H1 (cell line): ENCODE measurements at regions not wholly inside any gene's neighbourhood (a gene's known extent, or its start where the extent isn't known, plus 50 kb on each side); places are given as distances from the start of the nearest gene placed in this dataset.

ENCODE experiments used
- ATF3 ChIP-seq: IDR thresholded peaks from 2 replicates; pipeline ENCODE4 v1.6.1; 2011; ENCODE audit warnings: low read depth, mild to moderate bottlenecking, low read length; ENCODE audit not compliant: insufficient read depth
- BACH1 ChIP-seq: IDR thresholded peaks from 2 replicates; pipeline ENCODE4 v1.6.1; 2012; ENCODE audit warnings: low read length, improper control_type of control experiment
- BRCA1 ChIP-seq: IDR thresholded peaks from 2 replicates; pipeline ENCODE4 v1.6.1; 2012; ENCODE audit warnings: low read depth, low read length, improper control_type of control experiment
- CEBPB ChIP-seq: IDR thresholded peaks from 2 replicates; pipeline ENCODE4 v1.6.1; 2012; ENCODE audit warnings: low read depth, low read length
- CREB1 ChIP-seq: IDR thresholded peaks from 2 replicates; pipeline ENCODE4 v1.6.1; 2012; ENCODE audit warnings: inconsistent platforms
- EZH2 ChIP-seq: fragments of 200-600 bp; sonication (generic); IDR thresholded peaks from 2 replicates; pipeline ENCODE4 v1.7.1; 2012; ENCODE audit warnings: low read depth, mild to moderate bottlenecking, moderate library complexity, low read length, inconsistent platforms; ENCODE audit not compliant: severe bottlenecking
- HDAC2 ChIP-seq, 2 experiments: fragments of 300-600 bp in 1 of 2; sonication (generic) in 1 of 2; IDR thresholded peaks; 2 replicates each; pipeline ENCODE4 v1.6.1; 2011 to 2012; ENCODE audit warnings: low read depth in 2 of 2, low read length in 2 of 2, mild to moderate bottlenecking in 2 of 2, moderate library complexity in 2 of 2, borderline replicate concordance in 1 of 2, inconsistent platforms in 1 of 2
- JUN ChIP-seq: IDR thresholded peaks from 2 replicates; pipeline ENCODE4 v1.6.1; 2011; ENCODE audit warnings: low read depth, mild to moderate bottlenecking, improper control_type of control experiment, low read length
- JUND ChIP-seq: IDR thresholded peaks from 2 replicates; pipeline ENCODE4 v1.6.1; 2011; ENCODE audit warnings: mild to moderate bottlenecking, improper control_type of control experiment, low read length
- KDM1A ChIP-seq: fragments of 200-600, 300-600 bp; sonication (generic); IDR thresholded peaks from 2 replicates; pipeline ENCODE4 v1.7.1; 2016; ENCODE audit warnings: mild to moderate bottlenecking, low read length, borderline replicate concordance
- KDM5A ChIP-seq: fragments of 200-600 bp; IDR thresholded peaks from 2 replicates; pipeline ENCODE4 v1.7.1; 2012; ENCODE audit warnings: mild to moderate bottlenecking, low read length, inconsistent platforms, mixed read lengths
- MAFK ChIP-seq: IDR thresholded peaks from 2 replicates; pipeline ENCODE4 v1.6.1; 2012; ENCODE audit warnings: low read depth, mild to moderate bottlenecking, improper control_type of control experiment, low read length
- MAX ChIP-seq: IDR thresholded peaks from 2 replicates; pipeline ENCODE4 v1.6.1; 2012; ENCODE audit warnings: inconsistent platforms
- NANOG ChIP-seq: IDR thresholded peaks from 2 replicates; pipeline ENCODE4 v1.6.1; 2011; ENCODE audit warnings: low read length, low read depth, mild to moderate bottlenecking, inconsistent platforms; ENCODE audit not compliant: insufficient read depth, poor library complexity, severe bottlenecking
- NRF1 ChIP-seq: IDR thresholded peaks from 2 replicates; pipeline ENCODE4 v1.6.1; 2011; ENCODE audit warnings: mild to moderate bottlenecking, low read depth, low read length, improper control_type of control experiment
- PHF8 ChIP-seq: fragments of 200-600 bp; sonication (generic); conservative IDR thresholded peaks from 2 replicates; pipeline ENCODE4 v1.7.1; 2012; ENCODE audit warnings: low read depth, mild to moderate bottlenecking, inconsistent platforms, low read length, moderate library complexity
- RAD21 ChIP-seq, 2 experiments: IDR thresholded peaks in 1 of 2; conservative IDR thresholded peaks in 1 of 2; 2 replicates each; pipeline ENCODE4 v1.6.1; 2011; ENCODE audit warnings: low read depth in 2 of 2, low read length in 2 of 2, improper control_type of control experiment in 1 of 2, inconsistent platforms in 1 of 2, mild to moderate bottlenecking in 1 of 2, moderate library complexity in 1 of 2
- RBBP5 ChIP-seq: IDR thresholded peaks from 2 replicates; pipeline ENCODE4 v1.7.1; 2012; ENCODE audit warnings: low read depth, mild to moderate bottlenecking, inconsistent platforms, low read length, moderate library complexity, borderline replicate concordance
- RNF2 ChIP-seq: fragments of 200-900, 300-1000 bp; sonication (generic); IDR thresholded peaks from 2 replicates; pipeline ENCODE4 v1.7.1; 2016; ENCODE audit warnings: borderline replicate concordance, low read depth, mild to moderate bottlenecking, antibody characterized with exemption, low read length; ENCODE audit not compliant: poor library complexity, severe bottlenecking; ENCODE audit errors: missing control alignments
- SP1 ChIP-seq: IDR thresholded peaks from 2 replicates; pipeline ENCODE4 v1.6.1; 2011; ENCODE audit warnings: low read depth, low read length
- SUZ12 ChIP-seq: fragments of 200-600 bp; sonication (generic); IDR thresholded peaks from 2 replicates; pipeline ENCODE4 v1.6.1; 2012; ENCODE audit warnings: mild to moderate bottlenecking, inconsistent platforms, low read length, moderate library complexity, mixed read lengths
- TCF12 ChIP-seq: IDR thresholded peaks from 2 replicates; pipeline ENCODE4 v1.6.1; 2011; ENCODE audit warnings: low read depth, mild to moderate bottlenecking, low read length
- TEAD4 ChIP-seq: IDR thresholded peaks from 2 replicates; pipeline ENCODE4 v1.6.1; 2012; ENCODE audit warnings: low read depth, low read length, inconsistent platforms, mixed read lengths

- TF ChIP-seq PHF8 (no peak), NANOG (no peak), MAFK (no peak), KDM1A (peak; percentile 25; the same call in 1 of the 2 replicates), RAD21 (IDR thresholded peaks at IDR 0.05 in 1 of 2, conservative IDR thresholded peaks at IDR 0.05 in 1 of 2; ENCODE audit: low read depth in 2 of 2, low read length in 2 of 2) (no peak), BRCA1 (no peak), TCF12 (no peak), RBBP5 (no peak; the same call in 1 of the 2 replicates), SP1 (no peak), JUN (no peak), ATF3 (no peak), TEAD4 (no peak), EZH2 (peak; percentile 47), MAX (peak; percentile 87), HDAC2 (IDR thresholded peaks at IDR 0.05; ENCODE audit: borderline replicate concordance in 1 of 2, low read depth in 2 of 2, low read length in 2 of 2) (no peak), NRF1 (no peak), KDM5A (no peak), CREB1 (no peak), SUZ12 (peak; percentile 77; the same call in 1 of the 2 replicates), JUND (no peak), BACH1 (peak; percentile 22; the same call in 1 of the 2 replicates), RNF2 (peak; percentile 45), CEBPB (no peak)
Measured at GRCh38 chr20:26208296-26209091, 511.8 kb upstream of the ZNF337 start (continued).
